SK-N-SH treated with all-trans-retinoic acid at 6 μM for 48 hours (cell line): ENCODE measurements at regions not wholly inside any gene's neighbourhood (a gene's known extent, or its start where the extent isn't known, plus 50 kb on each side); places are given as distances from the start of the nearest gene placed in this dataset.

Experiments used
- ARNTL ChIP-seq: fragments of 450-650 bp; formaldehyde crosslinking; IDR thresholded peaks from 2 replicates; pipeline ENCODE4 v1.5.0; 2020; ENCODE audit warnings: low read depth, mild to moderate bottlenecking, moderate library complexity, borderline replicate concordance
- CREB5 ChIP-seq: fragments of 250-450 bp; sonication (Bioruptor Pico); IDR thresholded peaks from 2 replicates; pipeline ENCODE4 v1.5.1; 2020; ENCODE audit warnings: low read depth, mild to moderate bottlenecking, moderate library complexity
- CSRNP3 ChIP-seq: fragments of 250-450 bp; sonication (Bioruptor Pico); IDR thresholded peaks from 2 replicates; pipeline ENCODE4 v1.5.1; 2021; ENCODE audit warnings: mild to moderate bottlenecking, moderate library complexity
- ISL1 ChIP-seq: fragments of 250-450 bp; sonication (Bioruptor Pico); IDR thresholded peaks from 2 replicates; pipeline ENCODE4 v2.1.2; 2022; ENCODE audit warnings: mild to moderate bottlenecking, moderate library complexity
- POU6F1 ChIP-seq: fragments of 250-450 bp; sonication (Bioruptor Pico); IDR thresholded peaks from 2 replicates; pipeline ENCODE4 v1.8.0; 2021; ENCODE audit warnings: low read depth, mild to moderate bottlenecking, moderate library complexity, borderline replicate concordance
- RARB ChIP-seq: fragments of 250-450 bp; sonication (Bioruptor Pico); IDR thresholded peaks from 2 replicates; pipeline ENCODE4 v1.8.0; 2021; ENCODE audit warnings: mild to moderate bottlenecking, moderate library complexity
- SNAI2 ChIP-seq: fragments of 250-450 bp; sonication (Bioruptor Pico); IDR thresholded peaks from 2 replicates; pipeline ENCODE4 v1.5.0; 2020; ENCODE audit warnings: mild to moderate bottlenecking, moderate library complexity
- TOX ChIP-seq: fragments of 250-450 bp; sonication (Bioruptor Pico); IDR thresholded peaks from 2 replicates; pipeline ENCODE4 v1.8.0; 2021; ENCODE audit warnings: mild to moderate bottlenecking, moderate library complexity, borderline replicate concordance
- ZC3H10 ChIP-seq: fragments of 250-450 bp; sonication (Bioruptor Pico); IDR thresholded peaks from 2 replicates; pipeline ENCODE4 v1.5.1; 2021; ENCODE audit warnings: mild to moderate bottlenecking, moderate library complexity
- ZFP3 ChIP-seq: fragments of 250-450 bp; sonication (Bioruptor Pico); IDR thresholded peaks from 2 replicates; pipeline ENCODE4 v1.5.0; 2020; ENCODE audit warnings: mild to moderate bottlenecking, moderate library complexity
- ZFP30 ChIP-seq: fragments of 450-650 bp; formaldehyde crosslinking; IDR thresholded peaks from 2 replicates; pipeline ENCODE4 v1.5.0; 2022; ENCODE audit warnings: mild to moderate bottlenecking, moderate library complexity
- ZNF8 ChIP-seq: fragments of 450-650 bp; formaldehyde crosslinking; IDR thresholded peaks from 2 replicates; pipeline ENCODE4 v1.5.0; 2020; ENCODE audit warnings: mild to moderate bottlenecking, moderate library complexity

- TF ChIP-seq TOX (no peak), RARB (CRISPR knock-in tag) (no peak), ARNTL (CRISPR knock-in tag) (no peak), ISL1 (no peak), ZC3H10 (CRISPR knock-in tag) (no peak), ZNF8 (CRISPR knock-in tag) (no peak), ZFP30 (CRISPR knock-in tag) (no peak), ZFP3 (CRISPR knock-in tag) (no peak), POU6F1 (CRISPR knock-in tag) (no peak), CREB5 (CRISPR knock-in tag) (no peak), CSRNP3 (CRISPR knock-in tag) (no peak), SNAI2 (CRISPR knock-in tag) (no peak)
These were observed 130.4 kb downstream of the IRS1 start for GRCh38 chr2:226669249-226669648.
